Pons (tissue), 1 donor: ENCODE measurements at regions not wholly inside any gene's neighbourhood (a gene's known extent, or its start where the extent isn't known, plus 50 kb on each side); places are given as distances from the start of the nearest gene placed in this dataset.
"Not testable (repeated sequence)": the region's sequence is repeated elsewhere in the genome, so short reads cannot be mapped to it uniquely, and the experiment has no call there.

Experiments
- DNase-seq: peaks from one replicate; pipeline ENCODE4 v3.0.0-alpha.2; 2016; ENCODE audit warnings: low spot score

GRCh38 chr19:56894626-56895025 lies 54.1 kb upstream of the PEG3 start:
- no peak for DNase-seq

- no peak for DNase-seq
Measured at GRCh38 chr19:56896095-56896494, 55.6 kb upstream of the PEG3 start.

GRCh38 chr19:56899943-56900342 lies 59.4 kb upstream of the PEG3 start:
- DNase-seq = no peak

DNA sequence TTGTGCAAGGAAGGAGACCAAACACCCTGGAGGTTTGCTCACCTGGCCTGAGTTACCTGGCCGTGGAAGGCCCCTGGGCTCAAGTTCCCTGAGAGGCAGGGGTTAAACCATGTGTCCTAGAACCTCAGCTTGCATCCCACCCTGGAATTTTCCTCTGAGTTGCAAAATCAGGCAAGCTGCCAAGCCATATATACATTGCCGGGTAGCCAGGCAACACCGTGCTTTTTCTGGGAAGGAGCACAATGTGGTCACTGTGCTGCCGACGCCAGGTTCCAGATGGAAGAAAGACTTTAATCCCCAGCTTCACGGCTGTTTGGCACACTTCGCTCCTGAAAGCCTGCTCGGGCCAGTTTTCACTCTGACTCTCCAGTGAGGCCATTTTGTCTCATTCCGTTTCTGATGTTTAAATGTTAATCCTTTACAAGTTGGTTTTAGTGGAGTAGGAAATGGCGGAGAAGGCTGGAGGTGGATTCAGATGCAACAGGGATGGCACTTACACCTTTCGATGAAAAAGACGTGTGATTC lies 60.1 kb upstream of the PEG3 start:
- no peak for DNase-seq

- no peak for DNase-seq
Measured at GRCh38 chr19:56905631-56906150, 65.2 kb upstream of the PEG3 start.

DNA sequence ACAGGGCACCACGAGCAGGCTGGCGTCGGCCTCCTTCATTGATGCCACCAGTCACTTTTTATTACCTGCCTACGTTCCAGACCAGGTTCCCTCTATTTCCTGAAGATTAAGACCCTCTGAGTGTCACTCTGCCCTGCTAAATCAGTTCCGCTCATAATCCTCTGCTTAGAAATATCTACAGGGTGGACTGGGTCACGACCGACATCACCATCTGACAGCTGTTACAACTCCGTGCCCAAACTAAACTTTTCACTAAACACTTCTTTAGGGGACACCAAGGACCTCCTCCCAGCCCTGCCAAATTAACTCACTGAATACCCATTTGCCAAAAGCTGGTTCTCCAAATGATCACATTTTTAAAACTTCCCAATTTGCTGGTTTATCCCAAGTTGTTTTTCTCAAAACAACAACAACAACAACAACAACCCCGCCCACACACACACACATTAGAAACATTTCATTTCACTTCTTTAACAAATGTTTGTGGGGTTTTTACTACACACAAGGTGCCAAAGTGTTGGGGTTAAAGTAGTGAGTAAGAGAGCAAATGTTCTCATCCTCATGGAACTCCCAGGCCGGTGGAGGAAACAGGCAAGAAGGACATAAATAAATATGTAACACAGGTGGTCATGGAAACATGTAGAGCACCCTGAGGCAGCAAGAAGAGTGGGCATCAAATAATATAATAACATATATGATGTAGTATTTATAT lies 72.0 kb upstream of the PEG3 start:
- DNase-seq = no peak

- not testable (repeated sequence) for DNase-seq
Measured at GRCh38 chr19:56913113-56913455, 72.6 kb upstream of the PEG3 start.

DNA sequence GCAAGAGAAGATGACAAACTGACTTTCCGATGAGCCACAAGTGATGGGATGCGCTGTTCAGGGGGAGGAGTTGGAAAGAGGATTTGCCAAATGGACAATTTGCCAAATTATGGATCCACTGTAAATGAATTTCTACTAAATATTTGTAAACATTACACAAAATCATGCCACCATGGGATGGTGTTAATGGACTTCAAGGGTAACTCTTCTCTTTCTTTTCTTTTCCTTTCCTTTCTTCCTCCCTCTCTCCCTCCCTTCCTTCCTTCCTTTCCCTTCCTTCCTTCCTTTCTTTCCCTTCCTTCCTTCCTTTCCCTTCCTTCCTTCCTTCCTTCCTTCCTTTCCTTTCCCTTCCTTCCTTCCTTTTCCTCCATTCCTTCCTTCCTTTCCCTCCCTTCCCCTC lies 76.0 kb upstream of the PEG3 start:
- DNase-seq = no peak

GRCh38 chr19:56917529-56917928 lies 77.0 kb upstream of the PEG3 start:
- no peak for DNase-seq

- peak; percentile 78 for DNase-seq
Measured at GRCh38 chr19:56917998-56918397, 77.5 kb upstream of the PEG3 start.

- DNase-seq = no peak
Measured at GRCh38 chr19:56918682-56919307, 78.3 kb upstream of the PEG3 start.

DNA sequence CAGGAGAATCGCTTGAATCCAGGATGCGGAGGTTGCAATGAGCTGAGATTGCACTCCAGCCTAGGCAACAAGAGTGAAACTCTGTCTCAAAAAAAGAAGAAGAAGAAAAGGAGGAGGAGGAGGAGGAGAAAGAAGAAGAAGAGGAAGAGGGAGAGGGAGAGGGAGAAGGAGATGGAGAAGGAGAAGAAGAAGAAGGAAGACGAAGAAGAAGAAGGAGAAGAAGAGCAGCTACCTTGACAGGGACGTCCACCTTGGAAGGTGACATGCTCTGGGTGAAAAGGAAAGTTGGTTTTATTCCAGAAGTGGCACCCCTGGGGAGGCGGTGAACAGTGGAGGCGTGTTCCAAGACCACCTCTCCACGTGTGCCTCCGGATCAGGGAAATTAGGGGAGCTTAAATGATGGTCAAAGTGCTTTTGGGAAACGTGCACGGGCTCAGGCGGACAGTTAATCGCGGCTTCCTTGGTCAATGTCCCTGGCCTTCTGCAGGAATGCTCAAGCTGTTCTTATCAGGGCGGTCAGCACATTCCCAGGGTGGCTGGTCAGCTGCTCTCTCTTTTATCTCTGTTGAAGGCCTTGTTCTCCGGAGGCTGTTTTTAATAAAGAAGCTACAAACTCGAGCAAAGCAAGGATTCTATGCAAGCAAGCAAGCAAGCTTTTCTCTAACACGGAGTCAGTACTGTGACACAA lies 78.9 kb upstream of the PEG3 start:
- no peak for DNase-seq

GRCh38 chr19:56926094-56926493 lies 85.6 kb upstream of the PEG3 start:
- DNase-seq = not testable (repeated sequence)

DNA sequence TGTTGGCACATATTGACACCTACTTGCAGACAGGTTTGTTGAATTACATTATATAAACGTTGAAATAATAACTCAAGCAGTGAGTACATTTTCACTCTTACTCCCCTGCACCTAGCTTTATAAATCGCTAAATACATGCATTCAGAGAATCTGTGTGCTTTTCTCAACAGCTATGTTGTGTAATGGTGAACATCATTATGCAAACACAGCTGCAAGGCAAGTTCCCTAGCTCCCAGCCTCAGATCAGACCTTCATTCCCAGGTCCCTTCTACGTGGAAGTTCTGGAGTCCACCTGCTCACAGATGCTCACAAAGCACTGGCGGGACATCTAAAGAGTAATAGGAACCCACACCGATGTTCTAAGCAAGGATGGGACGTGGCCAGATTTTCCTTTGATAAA lies 86.8 kb upstream of the PEG3 start:
- no peak for DNase-seq

GRCh38 chr19:56927791-56928207 lies 87.3 kb upstream of the PEG3 start:
- no peak for DNase-seq

DNA sequence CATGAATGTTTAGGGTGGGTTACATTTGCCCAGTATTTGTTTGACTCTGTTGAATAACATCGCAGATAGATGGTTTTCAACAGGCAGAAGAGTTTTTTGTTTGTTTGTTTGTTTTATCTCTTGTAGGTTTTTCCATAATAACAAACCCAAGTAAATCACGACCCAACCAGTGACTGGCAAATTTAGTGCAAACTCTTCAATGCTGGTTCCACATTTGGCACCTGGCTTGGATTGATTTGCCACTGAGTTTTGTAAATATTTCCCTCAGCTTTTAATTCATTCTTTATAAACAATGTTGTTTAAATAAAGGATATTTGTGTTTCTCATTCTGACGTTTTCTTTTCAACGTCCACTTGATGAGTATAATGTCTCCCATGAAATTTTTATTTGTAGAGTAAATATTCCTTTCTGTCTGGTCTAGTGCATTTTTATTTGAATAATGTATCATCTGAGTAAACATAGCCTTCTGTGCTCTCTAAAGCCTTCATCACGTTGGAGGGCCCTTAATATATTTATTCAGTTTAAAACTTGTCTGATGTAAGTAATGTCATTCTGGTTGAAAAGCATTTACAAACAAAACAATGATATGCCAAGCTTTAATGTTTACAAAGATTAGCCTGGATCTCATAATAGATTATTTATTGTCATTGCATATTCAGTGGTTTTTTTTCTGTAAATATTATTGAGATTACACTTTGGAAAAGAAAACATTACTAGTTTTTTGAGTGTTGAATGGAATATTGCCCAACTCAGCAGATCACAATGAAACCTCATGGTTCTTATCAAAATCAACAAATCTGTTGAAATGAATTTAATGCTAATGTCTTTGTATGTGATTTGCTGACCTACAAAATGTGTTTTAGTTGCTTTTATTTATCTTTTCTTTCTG lies 90.4 kb upstream of the PEG3 start:
- no peak for DNase-seq

- DNase-seq = no peak
Measured at GRCh38 chr19:56933014-56933705, 92.6 kb upstream of the PEG3 start.

GRCh38 chr19:56934438-56935090 lies 94.0 kb upstream of the PEG3 start:
- DNase-seq = no peak

DNA sequence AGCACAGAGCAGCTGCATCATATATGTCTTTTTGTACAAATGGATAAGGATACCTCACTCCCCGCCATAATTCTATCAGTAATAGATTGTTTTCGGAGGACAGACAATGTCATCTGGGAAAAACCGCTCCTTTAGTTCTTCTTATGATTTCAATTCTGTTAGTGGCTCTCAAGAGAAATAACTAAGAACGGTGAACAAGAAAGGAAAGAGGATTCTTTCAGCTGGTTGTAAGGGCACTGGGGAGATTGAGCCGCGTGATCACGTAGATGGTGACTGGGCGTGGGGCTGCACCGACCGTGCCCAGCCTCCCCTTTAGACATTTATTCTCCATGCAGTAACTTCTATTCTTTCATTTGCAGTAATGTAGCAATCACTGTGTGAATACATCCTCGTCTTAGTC lies 99.4 kb upstream of the PEG3 start:
- no peak for DNase-seq

- DNase-seq = no peak
Measured at GRCh38 chr19:56942756-56943155, 102.2 kb upstream of the PEG3 start.

- DNase-seq = no peak
Measured at GRCh38 chr19:56946159-56946558, 105.6 kb upstream of the PEG3 start.
